HG02870 (cell line): ENCODE measurements at regions not wholly inside any gene's neighbourhood (a gene's known extent, or its start where the extent isn't known, plus 50 kb on each side); places are given as distances from the start of the nearest gene placed in this dataset.

ENCODE experiments used
- ATAC-seq: cut with Tn5 transposase; IDR thresholded peaks from one replicate; pipeline ENCODE4 v1.9.1; 2021; ENCODE audit warnings: mild to moderate bottlenecking, moderate library complexity; ENCODE audit not compliant: unreplicated experiment

- ATAC-seq = no peak
Measured at GRCh38 chr5:5622806-5623205, 200.3 kb downstream of the ICE1 start.

GRCh38 chr5:5619546-5619945, 197.1 kb downstream of the ICE1 start:
- ATAC-seq = no peak

- ATAC-seq = no peak
Measured at GRCh38 chr5:5617024-5617423, 194.5 kb downstream of the ICE1 start.

GRCh38 chr5:5616247-5616895, 193.9 kb downstream of the ICE1 start:
- no peak for ATAC-seq

- ATAC-seq = no peak
Measured at GRCh38 chr5:5615569-5615968, 193.1 kb downstream of the ICE1 start.

- ATAC-seq = no peak
Measured at GRCh38 chr5:5613261-5613990, 190.9 kb downstream of the ICE1 start.

GRCh38 chr5:5612096-5612495, 189.6 kb downstream of the ICE1 start:
- ATAC-seq = no peak

GRCh38 chr5:5609935-5610334, 187.5 kb downstream of the ICE1 start:
- ATAC-seq = no peak

GRCh38 chr5:5605170-5605764, 182.8 kb downstream of the ICE1 start:
- ATAC-seq = no peak

- ATAC-seq = no peak
Measured at GRCh38 chr5:5602554-5602953, 180.1 kb downstream of the ICE1 start.

- no peak for ATAC-seq
Measured at GRCh38 chr5:5598547-5599113, 176.2 kb downstream of the ICE1 start.

GRCh38 chr5:5593391-5593790, 170.9 kb downstream of the ICE1 start:
- ATAC-seq = no peak

GRCh38 chr5:5592541-5592940, 170.1 kb downstream of the ICE1 start:
- no peak for ATAC-seq

- ATAC-seq = no peak
Measured at GRCh38 chr5:5591567-5591966, 169.1 kb downstream of the ICE1 start.

- no peak for ATAC-seq
Measured at GRCh38 chr5:5589857-5590256, 167.4 kb downstream of the ICE1 start.

- ATAC-seq = no peak
Measured at GRCh38 chr5:5588887-5589826, 166.7 kb downstream of the ICE1 start.

- no peak for ATAC-seq
Measured at GRCh38 chr5:5588386-5588785, 165.9 kb downstream of the ICE1 start.

GRCh38 chr5:5587474-5587873, 165.0 kb downstream of the ICE1 start:
- ATAC-seq = no peak

- no peak for ATAC-seq
Measured at GRCh38 chr5:5586721-5587120, 164.2 kb downstream of the ICE1 start.

GRCh38 chr5:5585751-5586341, 163.4 kb downstream of the ICE1 start:
- no peak for ATAC-seq
